Fibroblast of villous mesenchyme (primary cell): ENCODE measurements at regions not wholly inside any gene's neighbourhood (a gene's known extent, or its start where the extent isn't known, plus 50 kb on each side); places are given as distances from the start of the nearest gene placed in this dataset.

Experiments
- DNase-seq: peaks from one replicate; pipeline ENCODE4 v3.0.0-alpha.2; 2010; ENCODE audit warnings: low read depth
- H3K4me3 ChIP-seq: 2 replicates; pipeline ENCODE4 v1.5.1; 2011; ENCODE audit warnings: low read depth, mild to moderate bottlenecking, low read length
- CTCF ChIP-seq: IDR thresholded peaks from 2 replicates; pipeline ENCODE4 v1.5.1; 2012; ENCODE audit warnings: low read depth, mild to moderate bottlenecking, low read length; ENCODE audit not compliant: insufficient read depth

DNA sequence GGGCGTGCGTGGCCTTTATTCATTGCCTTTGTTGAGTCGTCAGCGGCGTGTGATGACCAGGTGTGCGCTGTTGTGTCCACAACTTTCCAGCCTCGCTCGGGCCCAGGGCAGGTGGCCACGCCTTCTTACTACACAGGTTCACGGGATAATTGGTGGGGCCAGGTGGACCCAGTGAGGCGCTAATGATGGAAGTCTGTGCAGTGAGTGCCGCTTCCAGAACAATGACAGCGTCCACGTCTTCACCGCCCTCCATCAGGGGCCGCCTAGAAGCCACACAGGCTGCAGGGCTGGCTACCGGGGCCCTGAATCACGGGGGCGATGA lies 1197.3 kb downstream of the BRD1 start:
- no peak for TF ChIP-seq CTCF
- DNase-seq: no peak
- H3K4me3 ChIP-seq: no peak overlapping the region

GRCh38 chr22:48629631-48630432 lies 1197.8 kb downstream of the BRD1 start:
- no peak for DNase-seq
- no peak overlapping the region for H3K4me3 ChIP-seq
- no peak for TF ChIP-seq CTCF

GRCh38 chr22:48628891-48629543 lies 1198.7 kb downstream of the BRD1 start:
- no peak for TF ChIP-seq CTCF
- no peak overlapping the region for H3K4me3 ChIP-seq
- no peak for DNase-seq

- no peak overlapping the region for H3K4me3 ChIP-seq
These were observed 1199.7 kb downstream of the BRD1 start for GRCh38 chr22:48627966-48628365.

GRCh38 chr22:48627203-48627602 lies 1200.5 kb downstream of the BRD1 start:
- H3K4me3 ChIP-seq: no peak overlapping the region
- DNase-seq: no peak
- no peak for TF ChIP-seq CTCF

More at GRCh38 chr22:48627966-48628365, 1199.7 kb downstream of the BRD1 start:
- no peak for TF ChIP-seq CTCF
- DNase-seq: no peak

DNA sequence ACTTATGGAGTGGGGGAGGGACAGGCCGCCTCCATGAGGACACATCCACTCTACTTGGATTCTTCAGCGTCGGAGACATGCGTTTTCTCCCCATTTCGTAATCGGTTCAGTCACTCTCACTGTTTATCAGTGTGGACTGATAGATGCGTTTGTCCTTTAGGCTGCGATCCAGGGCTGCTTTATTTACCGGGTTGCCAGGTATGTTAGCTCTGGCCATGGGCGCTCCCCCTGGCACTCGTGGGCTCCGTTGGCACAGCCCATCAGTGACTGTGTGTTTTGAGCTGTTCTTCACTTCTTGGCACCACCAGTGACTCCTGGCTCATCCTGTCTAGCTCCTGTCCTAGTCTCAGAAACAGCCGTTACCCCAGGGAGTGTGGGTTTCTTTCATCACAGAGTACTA lies 1203.3 kb downstream of the BRD1 start:
- H3K4me3 ChIP-seq: no peak overlapping the region
- DNase-seq: no peak
- no peak for TF ChIP-seq CTCF
